ENCODE measurements at regions not wholly inside any gene's neighbourhood (a gene's known extent, or its start where the extent isn't known, plus 50 kb on each side); places are given as distances from the start of the nearest gene placed in this dataset.
"Not testable (repeated sequence)": the region's sequence is repeated elsewhere in the genome, so short reads cannot be mapped to it uniquely, and the experiment has no call there.

- no peak overlapping the region for H3K27ac ChIP-seq (ENCODE audit: low read length)
- H3K9me3 ChIP-seq (ENCODE audit: low read length): no peaks in the 10 kb centered on the region
- CTCF ChIA-PET: no interaction called here
- ATAC-seq (no peak), DNase-seq (no peak)
- H3K79me2 ChIP-seq (ENCODE audit: low read length): no peaks in the 10 kb centered on the region
- H3K4me3 ChIP-seq (ENCODE audit: low read length): no peak overlapping the region
- H3K4me1 ChIP-seq (ENCODE audit: insufficient read depth, low read length): no peaks in the 10 kb centered on the region
- H3K4me2 ChIP-seq (ENCODE audit: low read length): no peak overlapping the region
- H4K20me1 ChIP-seq (ENCODE audit: low read length): no peaks in the 10 kb centered on the region
- TF ChIP-seq EZH2phosphoT487 (IDR thresholded peaks at IDR 0.05; ENCODE audit: borderline replicate concordance, low read length) (no peak), CTCF (conservative IDR thresholded peaks at IDR 0.05; ENCODE audit: low read depth, low read length) (no peak), EZH2 (IDR thresholded peaks at IDR 0.05; ENCODE audit: low read length, unreplicated experiment) (no peak)
- H3K9ac ChIP-seq (ENCODE audit: low read length): no peak overlapping the region
- no peaks in the 10 kb centered on the region for H3F3A ChIP-seq (ENCODE audit: low read length, unreplicated experiment)
- POLR2A ChIA-PET (ENCODE audit: unreplicated experiment): no interaction called here
- no peak overlapping the region for H2AFZ ChIP-seq (ENCODE audit: low read length)
- H3K27me3 ChIP-seq (ENCODE audit: low read length): no peaks in the 10 kb centered on the region
- intact Hi-C loops (cut with micrococcal nuclease): no loop called here
- H3K36me3 ChIP-seq (ENCODE audit: low read depth, low read length): no peaks in the 10 kb centered on the region
- no TSS peak for BruUV-seq (replicated peaks)
- no peaks in the 10 kb centered on the region for H3K9me2 ChIP-seq (replicated peaks; ENCODE audit: low read length)
Measured at GRCh38 chr18:38644875-38645641, 1079.5 kb upstream of the CELF4 start.

GRCh38 chr18:38642711-38643110 lies 1077.1 kb upstream of the CELF4 start:
- H3K27ac ChIP-seq (ENCODE audit: low read length): no peak overlapping the region
- H3K9ac ChIP-seq (ENCODE audit: low read length): no peak overlapping the region
- intact Hi-C loops (cut with micrococcal nuclease): no loop called here
- no peak overlapping the region for H3K4me3 ChIP-seq (ENCODE audit: low read length)
- ChIA-PET POLR2A (ENCODE audit: unreplicated experiment) (no interaction called here), CTCF (no interaction called here)
- ATAC-seq (no peak), DNase-seq (no peak)
- no TSS peak for BruUV-seq (replicated peaks)
- no peaks in the 10 kb centered on the region for H3K4me1 ChIP-seq (ENCODE audit: insufficient read depth, low read length)
- H3F3A ChIP-seq (ENCODE audit: low read length, unreplicated experiment): no peaks in the 10 kb centered on the region
- no peaks in the 10 kb centered on the region for H3K9me2 ChIP-seq (replicated peaks; ENCODE audit: low read length)
- no peaks in the 10 kb centered on the region for H3K36me3 ChIP-seq (ENCODE audit: low read depth, low read length)
- no peaks in the 10 kb centered on the region for H3K79me2 ChIP-seq (ENCODE audit: low read length)
- H4K20me1 ChIP-seq (ENCODE audit: low read length): no peaks in the 10 kb centered on the region
- no peak for TF ChIP-seq CTCF (conservative IDR thresholded peaks at IDR 0.05; ENCODE audit: low read depth, low read length)
- TF ChIP-seq EZH2phosphoT487 (IDR thresholded peaks at IDR 0.05; ENCODE audit: borderline replicate concordance, low read length): no peak
- no peak for TF ChIP-seq EZH2 (IDR thresholded peaks at IDR 0.05; ENCODE audit: low read length, unreplicated experiment)
- no peak overlapping the region for H2AFZ ChIP-seq (ENCODE audit: low read length)
- no peaks in the 10 kb centered on the region for H3K27me3 ChIP-seq (ENCODE audit: low read length)
- H3K9me3 ChIP-seq (ENCODE audit: low read length): no peaks in the 10 kb centered on the region
- no peak overlapping the region for H3K4me2 ChIP-seq (ENCODE audit: low read length)

- H3K4me3 ChIP-seq (ENCODE audit: low read length); H3K9ac ChIP-seq (ENCODE audit: low read length); H3K9me2 ChIP-seq (replicated peaks; ENCODE audit: low read length); H3F3A ChIP-seq (ENCODE audit: low read length, unreplicated experiment); H3K4me1 ChIP-seq (ENCODE audit: insufficient read depth, low read length); intact Hi-C loops (cut with micrococcal nuclease); H3K36me3 ChIP-seq (ENCODE audit: low read depth, low read length); BruUV-seq (replicated peaks); H3K4me2 ChIP-seq (ENCODE audit: low read length); H4K20me1 ChIP-seq (ENCODE audit: low read length); DNase-seq; H2AFZ ChIP-seq (ENCODE audit: low read length); H3K79me2 ChIP-seq (ENCODE audit: low read length); POLR2A ChIA-PET (ENCODE audit: unreplicated experiment); CTCF ChIA-PET; H3K27ac ChIP-seq (ENCODE audit: low read length); ATAC-seq; H3K27me3 ChIP-seq (ENCODE audit: low read length); H3K9me3 ChIP-seq (ENCODE audit: low read length): not testable (repeated sequence)
Measured at GRCh38 chr18:38639700-38640099, 1074.1 kb upstream of the CELF4 start.
